ENCODE measurements at regions not wholly inside any gene's neighbourhood (a gene's known extent, or its start where the extent isn't known, plus 50 kb on each side); places are given as distances from the start of the nearest gene placed in this dataset.

DNA sequence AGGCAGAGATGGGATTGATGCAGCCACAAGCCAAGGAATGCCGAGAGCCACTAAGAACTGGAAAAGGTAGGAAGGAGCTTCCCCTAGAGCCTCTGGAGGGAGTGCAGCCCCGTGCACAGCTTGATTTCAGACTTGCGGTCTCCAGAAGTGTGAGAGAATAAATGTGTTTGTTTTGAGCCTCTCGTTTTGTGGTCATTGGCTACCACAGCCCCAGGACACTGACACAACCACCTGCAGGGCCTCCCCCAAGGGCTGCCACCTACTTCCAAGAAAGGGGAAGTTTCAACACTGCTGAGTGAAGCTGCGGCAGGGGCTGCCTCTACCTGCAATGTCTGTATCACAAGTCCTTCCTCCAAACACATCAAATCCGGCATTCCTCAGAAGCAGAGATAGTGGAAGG lies 346.9 kb downstream of the C16orf95 start:
- Histone ChIP-seq H3K4me1 (ENCODE audit: control insufficient read depth, insufficient read depth, low read length) (no peaks in the 10 kb centered on the region), H3K36me3 (ENCODE audit: control insufficient read depth in 2 of 2, insufficient read depth in 1 of 2, low read length in 2 of 2) (no peaks in the 10 kb centered on the region), H3K4me3 (ENCODE audit: low read depth, low read length) (no peak overlapping the region), H3K9me3 (ENCODE audit: control insufficient read depth, insufficient read depth, low read depth, low read length) (no peaks in the 10 kb centered on the region), H3K27ac (ENCODE audit: extremely low read depth, low read depth, low read length) (no peak overlapping the region)
- CTCF ChIA-PET, result interaction anchor here (0.6 kb wide), 1 partner anchor 220 kb away, joined by 3 read pairs; no protein-coding TSS in a partner anchor
- TF ChIP-seq ZNF37A (tag by site-specific recombination; IDR thresholded peaks at IDR 0.05) (no peak), IKZF3 (tag by site-specific recombination; IDR thresholded peaks at IDR 0.05) (no peak), EGR2 (tag by site-specific recombination; IDR thresholded peaks at IDR 0.05; ENCODE audit: low read depth) (no peak), ZNF133 (tag by site-specific recombination; IDR thresholded peaks at IDR 0.05) (no peak), ZNF416 (tag by site-specific recombination; IDR thresholded peaks at IDR 0.05) (no peak), ZNF350 (tag by site-specific recombination; IDR thresholded peaks at IDR 0.05) (no peak), ZNF596 (tag by site-specific recombination; IDR thresholded peaks at IDR 0.05) (no peak), ZBTB1 (tag by site-specific recombination; IDR thresholded peaks at IDR 0.05) (no peak), ZNF791 (tag by site-specific recombination; IDR thresholded peaks at IDR 0.05) (no peak), ZNF426 (tag by site-specific recombination; IDR thresholded peaks at IDR 0.05) (no peak), ZNF19 (tag by site-specific recombination; IDR thresholded peaks at IDR 0.05; ENCODE audit: low read depth) (no peak), HOXD13 (CRISPR knock-in tag; IDR thresholded peaks at IDR 0.05; ENCODE audit: borderline replicate concordance) (no peak), ZNF266 (tag by site-specific recombination; IDR thresholded peaks at IDR 0.05; ENCODE audit: low read depth) (no peak), ZNF140 (tag by site-specific recombination; IDR thresholded peaks at IDR 0.05) (no peak), YY1 (tag by site-specific recombination; IDR thresholded peaks at IDR 0.05) (no peak), ATF2 (tag by site-specific recombination; IDR thresholded peaks at IDR 0.05; ENCODE audit: low read depth) (no peak), ZNF501 (tag by site-specific recombination; IDR thresholded peaks at IDR 0.05) (no peak), ZNF404 (tag by site-specific recombination; IDR thresholded peaks at IDR 0.05) (no peak), ZNF529 (tag by site-specific recombination; IDR thresholded peaks at IDR 0.05; ENCODE audit: insufficient replicate concordance) (no peak), ZBTB26 (tag by site-specific recombination; optimal IDR thresholded peaks at IDR 0.05) (no peak)
- POLR2A ChIA-PET, result no interaction called here

DNA sequence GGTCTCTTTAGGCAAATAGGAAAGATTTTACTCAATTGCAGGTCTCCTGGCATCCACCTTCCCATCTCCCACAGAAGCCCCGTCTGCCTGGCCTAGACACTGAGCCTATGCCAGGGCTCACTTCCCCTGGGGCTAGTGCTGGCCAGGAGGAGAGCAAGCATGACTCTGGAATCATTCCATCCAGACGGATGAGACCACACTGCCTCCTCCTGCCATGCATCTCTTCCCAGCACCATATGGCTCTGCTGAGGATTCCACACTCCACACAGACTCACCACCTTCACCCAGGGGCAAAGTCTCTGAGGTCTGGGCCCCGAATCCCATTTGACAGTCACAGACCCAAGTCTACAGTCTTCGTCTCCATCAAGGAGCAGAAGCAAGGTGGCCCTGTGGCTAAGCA lies 346.5 kb downstream of the C16orf95 start:
- CTCF ChIA-PET, result interaction anchor here (1.4 to 2.2 kb wide), 2 partner anchors 46 to 92 kb away, joined by 3 to 6 read pairs; no protein-coding TSS in a partner anchor
- H3K9me3 ChIP-seq (ENCODE audit: control insufficient read depth, insufficient read depth, low read depth, low read length), result no peaks in the 10 kb centered on the region
- no peak overlapping the region for H3K4me3 ChIP-seq (ENCODE audit: low read depth, low read length)
- H3K36me3 ChIP-seq (ENCODE audit: control insufficient read depth in 2 of 2, insufficient read depth in 1 of 2, low read length in 2 of 2), result no peaks in the 10 kb centered on the region
- H3K27ac ChIP-seq (ENCODE audit: extremely low read depth, low read depth, low read length), result no peak overlapping the region
- H3K4me1 ChIP-seq (ENCODE audit: control insufficient read depth, insufficient read depth, low read length), result no peaks in the 10 kb centered on the region
- TF ChIP-seq GFI1B (tag by site-specific recombination; IDR thresholded peaks at IDR 0.05) (no peak), OSR2 (tag by site-specific recombination; IDR thresholded peaks at IDR 0.05) (no peak), ZNF2 (tag by site-specific recombination; IDR thresholded peaks at IDR 0.05) (no peak), KLF10 (tag by site-specific recombination; IDR thresholded peaks at IDR 0.05) (no peak), ZNF274 (IDR thresholded peaks at IDR 0.05; ENCODE audit: low read length) (no peak), ZNF274 (tag by site-specific recombination; IDR thresholded peaks at IDR 0.05; ENCODE audit: borderline replicate concordance) (no peak), WT1 (tag by site-specific recombination; IDR thresholded peaks at IDR 0.05) (no peak)
- POLR2A ChIA-PET, result no interaction called here
